HL-60 (cell line): ENCODE measurements at regions not wholly inside any gene's neighbourhood (a gene's known extent, or its start where the extent isn't known, plus 50 kb on each side); places are given as distances from the start of the nearest gene placed in this dataset.

Experiments
- POLR2AphosphoS5 ChIP-seq: IDR thresholded peaks from 2 replicates; pipeline ENCODE4 v1.6.1; 2012; ENCODE audit warnings: low read depth
- TF ChIP-seq, protein P1 (sequence below): IDR thresholded peaks from 2 replicates; pipeline ENCODE4 v1.6.1; 2012; ENCODE audit warnings: low read depth; ENCODE audit not compliant: insufficient replicate concordance
- TF ChIP-seq, protein P2 (sequence below): IDR thresholded peaks from one replicate; pipeline ENCODE4 v1.5.1; 2011; ENCODE audit warnings: low read length, control low read depth, inconsistent platforms; ENCODE audit not compliant: insufficient read depth

DNA sequence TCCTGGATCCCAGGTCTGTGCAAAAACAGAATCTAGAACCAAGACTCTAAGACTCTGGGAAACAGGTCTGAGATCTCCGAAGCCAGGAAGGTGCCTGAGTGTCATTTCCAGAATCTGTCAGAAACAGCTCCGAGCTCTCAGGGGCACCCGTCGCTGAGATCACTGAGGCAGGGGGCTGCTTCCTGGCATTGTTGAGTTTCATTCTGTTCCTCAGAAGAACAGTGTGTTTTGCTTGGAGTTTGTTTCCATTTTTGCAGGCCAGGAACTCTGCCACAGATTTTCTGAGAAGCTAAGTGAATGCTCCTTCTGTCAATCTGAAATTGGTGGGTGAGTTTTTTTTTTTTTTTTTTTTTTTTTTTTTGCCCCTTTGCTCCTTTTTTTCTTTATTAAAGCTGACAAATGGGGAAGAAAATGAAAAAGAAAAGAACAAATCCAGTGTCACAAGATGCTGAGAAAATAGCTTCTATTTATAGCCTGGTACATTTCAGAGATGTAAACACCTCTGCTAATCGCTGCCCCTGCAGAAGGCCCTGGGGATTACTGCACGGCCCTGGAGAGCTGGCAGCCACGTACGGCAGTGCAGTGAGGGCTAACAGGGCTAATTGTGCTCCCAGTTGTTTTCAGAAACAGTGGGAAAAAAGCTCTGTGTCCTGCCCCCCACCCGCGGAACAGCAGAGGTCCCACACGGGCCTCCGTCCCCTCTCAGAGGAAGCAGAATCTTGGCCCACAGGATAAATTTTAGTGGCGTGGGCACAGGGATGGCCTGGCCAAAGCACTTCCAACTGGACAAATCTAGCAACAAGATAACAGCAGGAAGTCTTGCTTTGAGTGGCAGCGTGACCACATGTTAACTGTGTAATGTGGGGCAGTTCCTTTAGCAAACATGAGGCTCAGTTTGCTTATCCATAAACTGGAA lies 237.6 kb upstream of the IRS2 start:
- TF ChIP-seq, protein P1, sequence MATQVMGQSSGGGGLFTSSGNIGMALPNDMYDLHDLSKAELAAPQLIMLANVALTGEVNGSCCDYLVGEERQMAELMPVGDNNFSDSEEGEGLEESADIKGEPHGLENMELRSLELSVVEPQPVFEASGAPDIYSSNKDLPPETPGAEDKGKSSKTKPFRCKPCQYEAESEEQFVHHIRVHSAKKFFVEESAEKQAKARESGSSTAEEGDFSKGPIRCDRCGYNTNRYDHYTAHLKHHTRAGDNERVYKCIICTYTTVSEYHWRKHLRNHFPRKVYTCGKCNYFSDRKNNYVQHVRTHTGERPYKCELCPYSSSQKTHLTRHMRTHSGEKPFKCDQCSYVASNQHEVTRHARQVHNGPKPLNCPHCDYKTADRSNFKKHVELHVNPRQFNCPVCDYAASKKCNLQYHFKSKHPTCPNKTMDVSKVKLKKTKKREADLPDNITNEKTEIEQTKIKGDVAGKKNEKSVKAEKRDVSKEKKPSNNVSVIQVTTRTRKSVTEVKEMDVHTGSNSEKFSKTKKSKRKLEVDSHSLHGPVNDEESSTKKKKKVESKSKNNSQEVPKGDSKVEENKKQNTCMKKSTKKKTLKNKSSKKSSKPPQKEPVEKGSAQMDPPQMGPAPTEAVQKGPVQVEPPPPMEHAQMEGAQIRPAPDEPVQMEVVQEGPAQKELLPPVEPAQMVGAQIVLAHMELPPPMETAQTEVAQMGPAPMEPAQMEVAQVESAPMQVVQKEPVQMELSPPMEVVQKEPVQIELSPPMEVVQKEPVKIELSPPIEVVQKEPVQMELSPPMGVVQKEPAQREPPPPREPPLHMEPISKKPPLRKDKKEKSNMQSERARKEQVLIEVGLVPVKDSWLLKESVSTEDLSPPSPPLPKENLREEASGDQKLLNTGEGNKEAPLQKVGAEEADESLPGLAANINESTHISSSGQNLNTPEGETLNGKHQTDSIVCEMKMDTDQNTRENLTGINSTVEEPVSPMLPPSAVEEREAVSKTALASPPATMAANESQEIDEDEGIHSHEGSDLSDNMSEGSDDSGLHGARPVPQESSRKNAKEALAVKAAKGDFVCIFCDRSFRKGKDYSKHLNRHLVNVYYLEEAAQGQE: no peak
- TF ChIP-seq, protein P2, sequence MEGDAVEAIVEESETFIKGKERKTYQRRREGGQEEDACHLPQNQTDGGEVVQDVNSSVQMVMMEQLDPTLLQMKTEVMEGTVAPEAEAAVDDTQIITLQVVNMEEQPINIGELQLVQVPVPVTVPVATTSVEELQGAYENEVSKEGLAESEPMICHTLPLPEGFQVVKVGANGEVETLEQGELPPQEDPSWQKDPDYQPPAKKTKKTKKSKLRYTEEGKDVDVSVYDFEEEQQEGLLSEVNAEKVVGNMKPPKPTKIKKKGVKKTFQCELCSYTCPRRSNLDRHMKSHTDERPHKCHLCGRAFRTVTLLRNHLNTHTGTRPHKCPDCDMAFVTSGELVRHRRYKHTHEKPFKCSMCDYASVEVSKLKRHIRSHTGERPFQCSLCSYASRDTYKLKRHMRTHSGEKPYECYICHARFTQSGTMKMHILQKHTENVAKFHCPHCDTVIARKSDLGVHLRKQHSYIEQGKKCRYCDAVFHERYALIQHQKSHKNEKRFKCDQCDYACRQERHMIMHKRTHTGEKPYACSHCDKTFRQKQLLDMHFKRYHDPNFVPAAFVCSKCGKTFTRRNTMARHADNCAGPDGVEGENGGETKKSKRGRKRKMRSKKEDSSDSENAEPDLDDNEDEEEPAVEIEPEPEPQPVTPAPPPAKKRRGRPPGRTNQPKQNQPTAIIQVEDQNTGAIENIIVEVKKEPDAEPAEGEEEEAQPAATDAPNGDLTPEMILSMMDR: no peak
- TF ChIP-seq POLR2AphosphoS5: no peak
